GM21717 (cell line): ENCODE measurements at regions not wholly inside any gene's neighbourhood (a gene's known extent, or its start where the extent isn't known, plus 50 kb on each side); places are given as distances from the start of the nearest gene placed in this dataset.
"Not testable (repeated sequence)": the region's sequence is repeated elsewhere in the genome, so short reads cannot be mapped to it uniquely, and the experiment has no call there.

Source experiments
- ATAC-seq: cut with Tn5 transposase; IDR thresholded peaks from one replicate; pipeline ENCODE4 v1.9.1; 2021; ENCODE audit warnings: mild to moderate bottlenecking, moderate library complexity; ENCODE audit not compliant: unreplicated experiment

- no peak for ATAC-seq
Observed at GRCh38 chr4:111020961-111021360, 398.1 kb upstream of the PITX2 start.

DNA sequence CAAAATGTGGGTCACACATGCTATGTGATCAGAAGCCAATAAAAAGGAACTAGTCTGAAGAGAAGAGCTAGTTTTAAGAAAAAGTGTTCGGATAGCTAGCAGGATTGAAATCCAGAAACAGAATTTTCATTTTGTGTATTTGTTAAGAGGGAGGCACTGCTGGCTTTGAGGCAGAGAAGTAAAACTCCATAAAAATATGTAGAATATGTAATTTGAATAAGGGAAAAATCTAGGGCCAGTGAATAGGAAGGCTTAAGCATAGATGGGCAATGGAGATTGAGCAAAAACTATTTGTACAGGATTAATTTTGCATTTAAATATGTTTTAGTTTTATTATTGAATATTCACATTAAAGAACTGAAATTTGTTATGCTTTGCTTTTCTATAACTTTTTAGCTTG, 399.9 kb upstream of the PITX2 start:
- ATAC-seq: no peak

GRCh38 chr4:111027526-111027925, 404.6 kb upstream of the PITX2 start:
- ATAC-seq: no peak

DNA sequence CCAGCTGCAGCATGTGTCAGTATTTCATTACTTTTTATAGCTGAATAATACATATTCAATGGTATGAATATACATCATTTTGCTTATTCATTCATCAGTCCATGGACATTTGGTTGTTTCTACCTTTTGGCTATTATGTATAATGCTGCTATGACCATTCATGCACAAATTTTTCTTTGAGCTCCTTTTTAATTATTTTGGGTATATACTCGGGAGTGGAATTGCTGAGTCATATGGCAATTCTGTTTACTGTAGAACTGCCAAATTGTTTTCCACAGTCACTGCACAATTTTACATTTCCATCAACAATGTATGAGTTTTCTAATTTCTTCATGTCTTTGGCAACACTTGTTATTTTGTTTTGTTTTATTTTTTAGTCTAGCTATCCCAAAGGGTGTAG, 405.9 kb upstream of the PITX2 start:
- ATAC-seq: no peak

- no peak for ATAC-seq
Observed at GRCh38 chr4:111031001-111031579, 408.2 kb upstream of the PITX2 start.

- ATAC-seq: no peak
Observed at GRCh38 chr4:111031596-111031995, 408.7 kb upstream of the PITX2 start.

DNA sequence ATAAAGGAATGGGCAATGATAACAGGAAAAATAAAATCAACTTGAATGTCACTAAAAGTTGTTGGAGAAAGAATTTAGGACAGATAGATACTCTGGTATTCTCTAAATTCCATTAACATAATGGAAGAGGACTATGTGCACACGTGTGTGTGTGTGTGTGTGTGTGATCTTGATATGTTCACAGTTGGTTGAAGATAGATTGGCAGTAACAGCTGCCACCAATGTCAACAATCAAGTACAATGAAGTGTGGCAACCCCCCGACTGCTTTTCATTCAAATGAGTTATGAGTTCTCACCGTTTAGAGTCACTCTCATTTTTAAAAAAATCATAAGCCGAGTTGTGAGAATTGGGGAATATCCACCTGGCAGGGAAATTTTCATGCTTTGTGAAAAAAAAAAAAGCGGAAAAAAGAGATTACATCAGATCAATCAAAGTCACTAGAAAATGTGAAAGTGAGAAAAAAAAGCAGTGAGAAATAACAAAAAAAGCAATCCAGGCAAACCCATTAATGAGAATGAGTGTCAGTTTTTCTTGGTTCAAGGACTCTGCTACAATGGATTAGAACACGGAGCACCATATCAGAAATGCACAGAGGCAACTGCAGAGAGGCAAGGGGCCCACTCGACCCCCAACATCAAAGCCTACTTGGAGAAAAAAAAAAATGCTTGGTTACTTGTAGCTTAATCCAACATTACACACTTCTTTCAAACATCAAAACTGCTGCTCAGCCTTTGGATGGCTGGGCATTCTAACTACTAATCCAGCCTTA, 414.9 kb upstream of the PITX2 start:
- no peak for ATAC-seq

DNA sequence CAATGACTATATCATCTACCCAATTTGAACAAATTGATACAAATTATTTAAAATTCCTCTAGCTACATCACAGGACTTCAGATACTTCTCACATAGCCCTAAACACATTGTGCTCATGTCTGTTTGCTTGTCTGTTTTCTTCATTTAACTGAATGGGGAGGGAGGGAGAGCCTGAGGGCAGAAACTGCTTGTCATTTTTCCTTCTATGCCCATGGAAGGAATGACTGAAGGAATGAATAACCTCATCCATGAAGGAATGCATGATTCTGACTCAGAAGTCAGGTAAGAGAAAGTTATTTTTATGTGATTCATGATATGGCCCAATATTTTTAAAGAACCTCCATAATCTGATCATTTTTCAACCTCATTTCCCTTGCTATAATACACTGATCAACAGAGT, 418.0 kb upstream of the PITX2 start:
- ATAC-seq: no peak

DNA sequence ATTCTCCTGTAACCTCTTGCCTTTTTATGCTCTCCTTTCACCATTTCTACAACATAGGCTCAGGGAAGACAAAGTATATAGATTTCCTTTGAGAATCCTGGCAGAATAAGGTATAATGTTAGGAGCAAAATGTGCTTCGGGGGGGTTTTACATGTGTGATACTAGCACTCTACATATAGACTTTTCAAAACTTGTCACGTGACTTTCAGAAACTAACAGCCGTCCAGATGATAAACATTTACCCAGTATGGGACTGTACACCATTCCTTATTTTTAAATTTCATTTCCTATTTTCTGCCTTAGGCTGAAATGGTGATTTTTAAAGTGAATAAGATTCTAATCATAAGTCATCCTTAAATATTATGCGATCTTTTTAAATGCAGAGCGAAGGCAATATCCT, 420.4 kb upstream of the PITX2 start:
- no peak for ATAC-seq

DNA sequence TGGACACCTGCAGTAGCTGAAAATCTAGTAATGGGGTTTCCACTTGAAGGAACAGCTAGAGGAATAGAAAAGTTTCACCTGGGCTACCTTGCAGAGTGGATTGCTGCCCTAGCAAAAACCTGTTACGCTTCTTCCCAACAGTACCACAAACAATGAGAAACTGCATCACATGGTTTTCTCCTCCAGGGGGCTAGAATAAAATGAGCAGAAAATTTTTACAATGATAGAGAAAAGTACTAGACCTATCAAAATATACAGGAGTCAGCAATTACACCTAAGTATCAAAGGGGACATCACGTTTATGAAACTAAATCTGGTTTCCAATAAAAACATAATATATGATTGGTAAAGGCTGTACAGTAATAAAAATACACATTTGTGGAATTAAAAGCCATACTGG, 423.1 kb upstream of the PITX2 start:
- no peak for ATAC-seq

DNA sequence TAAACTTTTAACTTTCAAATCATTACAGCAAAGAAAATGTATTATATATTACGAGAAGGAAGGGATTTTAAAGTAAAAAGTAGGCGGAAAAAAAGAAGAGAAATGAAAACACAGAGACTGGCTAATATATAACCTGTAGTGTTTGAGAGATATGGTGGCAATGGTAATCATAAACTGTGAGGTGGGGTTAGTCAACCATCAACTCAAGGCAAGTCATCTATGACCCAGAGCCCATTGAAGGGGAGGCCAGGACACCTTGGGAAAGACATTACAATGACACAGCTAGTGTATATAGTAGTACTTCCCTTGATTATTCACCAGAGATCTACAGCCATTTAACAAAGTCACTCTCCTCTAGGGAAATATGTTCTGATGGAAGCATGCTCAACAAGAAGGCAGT, 423.9 kb upstream of the PITX2 start:
- ATAC-seq: no peak

DNA sequence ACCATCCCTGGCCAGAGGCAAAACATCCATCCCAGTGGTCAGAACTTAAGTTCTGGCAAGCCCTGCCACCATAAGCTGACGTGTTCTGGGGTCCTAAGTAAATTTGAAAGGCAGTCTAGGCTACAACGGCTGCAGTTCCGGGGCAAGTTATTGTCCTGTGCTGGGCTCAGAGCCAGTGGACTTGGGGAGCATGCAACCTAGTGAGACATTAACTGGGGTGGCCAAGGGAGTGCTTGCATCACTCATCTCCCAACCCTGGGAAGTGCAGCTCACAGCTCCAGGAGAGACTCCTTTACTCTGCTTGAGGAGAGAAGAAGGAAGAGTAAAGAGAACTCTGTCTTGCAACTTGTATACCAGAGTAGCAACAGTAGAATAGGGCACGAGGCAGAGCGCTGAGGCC, 425.4 kb upstream of the PITX2 start:
- no peak for ATAC-seq

DNA sequence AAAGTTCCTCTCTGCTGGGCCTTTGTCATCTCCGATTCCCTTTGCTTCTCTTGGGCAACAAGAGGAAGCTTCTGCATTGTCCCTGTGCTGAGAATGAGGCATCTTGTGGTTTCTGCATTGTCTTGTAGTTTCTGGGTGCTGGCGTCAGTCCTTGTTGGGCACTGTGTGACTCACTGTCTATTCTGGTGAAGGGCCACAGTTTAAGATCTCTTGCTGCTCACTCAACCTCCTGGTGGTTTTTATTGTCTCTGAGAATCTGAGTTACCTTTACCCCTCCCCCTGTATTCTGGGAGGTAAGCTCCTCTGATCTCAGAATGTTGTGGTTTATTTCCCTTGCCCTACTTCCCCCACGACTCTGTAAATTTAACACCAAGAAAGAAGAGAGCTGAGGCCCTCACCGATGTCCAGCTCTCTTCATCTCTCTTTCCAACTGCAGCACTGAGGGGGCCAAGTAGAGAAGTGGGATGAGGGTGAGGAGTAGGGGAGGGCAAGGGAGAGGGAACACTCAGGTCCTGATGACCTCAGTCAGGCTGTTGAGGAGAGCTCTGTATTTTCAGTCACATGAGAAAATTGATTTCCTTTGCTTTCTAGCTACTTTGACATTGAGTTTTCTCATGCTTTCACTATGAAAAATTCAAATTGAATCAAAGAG, 441.6 kb upstream of the PITX2 start:
- no peak for ATAC-seq

- ATAC-seq: no peak
Observed at GRCh38 chr4:111066001-111066400, 443.1 kb upstream of the PITX2 start.

DNA sequence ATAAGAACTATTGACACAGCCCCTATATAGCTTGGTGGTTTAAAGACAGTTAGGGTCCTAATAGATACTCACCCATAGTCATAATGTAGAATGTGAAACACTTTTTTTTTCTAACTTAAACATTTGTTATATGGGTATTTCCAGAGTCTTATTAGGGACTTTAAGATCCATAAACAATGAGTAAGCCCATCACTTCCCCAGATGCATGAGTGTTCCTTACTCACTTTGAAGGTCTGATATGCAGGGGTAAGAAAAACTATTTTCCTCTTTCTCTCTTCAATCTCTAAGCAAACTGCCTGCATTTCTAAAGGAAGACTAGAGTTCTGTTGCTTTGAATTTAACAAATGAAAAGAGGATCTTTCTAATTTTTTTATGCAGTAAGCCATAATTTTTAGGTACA, 443.6 kb upstream of the PITX2 start:
- no peak for ATAC-seq

- ATAC-seq: no peak
Observed at GRCh38 chr4:111066887-111067286, 444.0 kb upstream of the PITX2 start.

DNA sequence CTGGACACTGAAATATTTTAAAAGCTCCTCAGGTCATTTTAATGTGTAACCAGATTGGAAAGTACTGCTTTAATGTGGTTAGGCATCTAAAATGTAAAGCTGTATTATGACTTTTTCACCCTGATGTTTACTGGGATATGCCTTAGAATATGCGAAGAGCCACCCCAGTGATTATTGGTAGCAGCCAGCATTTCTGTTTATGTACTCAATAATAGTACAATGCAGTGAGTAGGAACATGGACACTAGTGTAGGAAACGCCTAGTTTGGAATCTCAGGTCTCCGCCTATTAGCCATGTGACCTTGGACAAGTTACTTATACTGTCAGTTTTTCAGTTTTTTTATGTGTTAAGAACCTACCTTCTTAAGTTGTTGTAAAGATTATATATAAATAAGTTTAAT, 446.0 kb upstream of the PITX2 start:
- ATAC-seq: no peak

GRCh38 chr4:111070390-111070789, 447.5 kb upstream of the PITX2 start:
- ATAC-seq: no peak

- ATAC-seq: no peak
Observed at GRCh38 chr4:111074523-111075114, 451.7 kb upstream of the PITX2 start.

DNA sequence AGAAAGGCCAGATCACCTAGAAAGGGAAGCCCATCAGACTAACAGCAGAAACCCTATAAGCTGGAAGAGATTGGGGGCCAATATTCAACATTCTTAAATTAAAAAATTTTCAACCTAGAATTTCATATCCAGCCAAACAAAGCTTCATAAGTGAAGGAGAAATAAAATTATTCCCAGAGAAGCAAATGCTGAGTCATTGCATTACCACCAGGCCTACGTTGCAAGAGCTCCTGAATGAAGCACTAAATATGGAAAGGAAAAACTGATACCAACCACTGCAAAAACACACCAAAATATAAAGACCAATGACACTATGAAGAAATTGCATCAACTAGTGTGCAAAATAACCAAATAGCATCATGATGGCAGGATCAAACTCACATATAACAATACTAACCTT, 453.4 kb upstream of the PITX2 start:
- not testable (repeated sequence) for ATAC-seq

DNA sequence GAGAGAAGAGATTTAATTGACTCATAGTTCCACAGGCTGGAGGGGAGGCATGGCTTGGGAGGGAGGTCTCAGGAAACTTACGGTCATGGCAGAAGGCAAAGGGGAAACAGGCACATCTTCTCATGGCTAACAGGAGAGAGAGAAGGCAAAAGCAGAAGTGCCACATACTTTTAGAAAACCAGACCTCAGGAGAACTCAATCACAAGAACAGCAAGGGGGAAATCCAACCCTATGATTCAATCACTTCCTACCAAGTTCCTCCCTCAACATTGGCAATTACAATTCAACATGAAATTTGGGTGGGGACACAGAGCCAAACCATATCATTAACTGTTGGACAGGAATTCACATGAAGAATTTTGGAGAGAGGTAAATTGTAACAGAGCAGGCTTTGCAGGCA, 485.3 kb upstream of the PITX2 start:
- ATAC-seq: no peak

- ATAC-seq: no peak
Observed at GRCh38 chr4:111113591-111113990, 490.7 kb upstream of the PITX2 start.
